ENCODE measurements at regions not wholly inside any gene's neighbourhood (a gene's known extent, or its start where the extent isn't known, plus 50 kb on each side); places are given as distances from the start of the nearest gene placed in this dataset.
"Not testable (repeated sequence)": the region's sequence is repeated elsewhere in the genome, so short reads cannot be mapped to it uniquely, and the experiment has no call there.

- peaks cover 3% of the 10 kb centered on the region; the same call in 1 of the 2 replicates for H3K9me3 ChIP-seq (ENCODE audit: low read length)
- H3K9me2 ChIP-seq (replicated peaks; ENCODE audit: insufficient read depth, low read length): no peaks in the 10 kb centered on the region; the same call in 1 of the 2 replicates
- H3K4me2 ChIP-seq (ENCODE audit: low read depth, low read length, poor library complexity, severe bottlenecking): no peak overlapping the region
- no peak overlapping the region for H3K4me3 ChIP-seq (ENCODE audit: low read length)
- no peaks in the 10 kb centered on the region for H3K4me1 ChIP-seq (ENCODE audit: low read length)
- DNase-seq: no peak
- H3K36me3 ChIP-seq (ENCODE audit: insufficient read depth, low read length): no peaks in the 10 kb centered on the region
- no peaks in the 10 kb centered on the region for H4K20me1 ChIP-seq (ENCODE audit: insufficient read depth, low read depth, low read length)
- H3K79me2 ChIP-seq (ENCODE audit: low read length): no peaks in the 10 kb centered on the region
- H3K9ac ChIP-seq (ENCODE audit: low read length): no peak overlapping the region
- H3K27ac ChIP-seq (ENCODE audit: low read length): no peak overlapping the region
- no peak overlapping the region for H2AFZ ChIP-seq (ENCODE audit: low read length)
- H3K27me3 ChIP-seq (ENCODE audit: low read length): no peaks in the 10 kb centered on the region
Observed at GRCh38 chr1:195733408-195733807, 874.8 kb downstream of the KCNT2 start.

DNA sequence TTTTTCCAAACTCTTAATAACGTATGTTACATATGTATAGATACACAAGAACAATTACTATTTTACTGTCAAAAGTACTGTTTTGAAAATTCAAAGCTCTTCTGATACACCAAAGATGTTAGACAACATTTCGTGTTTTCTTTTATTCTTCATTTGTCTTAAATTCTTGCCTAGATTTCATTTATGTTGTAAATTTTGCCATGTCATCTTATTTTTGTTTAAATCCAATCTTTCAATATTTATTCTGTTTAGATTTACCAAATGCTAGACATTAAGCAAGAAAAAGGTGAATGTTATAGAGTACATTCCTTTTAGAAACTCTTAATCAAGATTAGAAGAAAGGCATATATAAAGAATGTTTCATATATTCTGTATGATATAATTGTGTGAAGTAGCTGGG, 876.9 kb downstream of the KCNT2 start:
- Histone ChIP-seq H3K4me3 (ENCODE audit: low read length) (no peak overlapping the region), H3K4me2 (ENCODE audit: low read depth, low read length, poor library complexity, severe bottlenecking) (no peak overlapping the region), H3K27ac (ENCODE audit: low read length) (no peak overlapping the region), H3K4me1 (ENCODE audit: low read length) (no peaks in the 10 kb centered on the region), H2AFZ (ENCODE audit: low read length) (no peak overlapping the region), H3K27me3 (ENCODE audit: low read length) (no peaks in the 10 kb centered on the region), H3K9me3 (ENCODE audit: low read length) (peaks cover 5% of the 10 kb centered on the region; the same call in 1 of the 2 replicates), H4K20me1 (ENCODE audit: insufficient read depth, low read depth, low read length) (no peaks in the 10 kb centered on the region), H3K9ac (ENCODE audit: low read length) (no peak overlapping the region), H3K79me2 (ENCODE audit: low read length) (no peaks in the 10 kb centered on the region), H3K36me3 (ENCODE audit: insufficient read depth, low read length) (no peaks in the 10 kb centered on the region), H3K9me2 (replicated peaks; ENCODE audit: insufficient read depth, low read length) (no peaks in the 10 kb centered on the region; the same call in 1 of the 2 replicates)
- DNase-seq: no peak

DNA sequence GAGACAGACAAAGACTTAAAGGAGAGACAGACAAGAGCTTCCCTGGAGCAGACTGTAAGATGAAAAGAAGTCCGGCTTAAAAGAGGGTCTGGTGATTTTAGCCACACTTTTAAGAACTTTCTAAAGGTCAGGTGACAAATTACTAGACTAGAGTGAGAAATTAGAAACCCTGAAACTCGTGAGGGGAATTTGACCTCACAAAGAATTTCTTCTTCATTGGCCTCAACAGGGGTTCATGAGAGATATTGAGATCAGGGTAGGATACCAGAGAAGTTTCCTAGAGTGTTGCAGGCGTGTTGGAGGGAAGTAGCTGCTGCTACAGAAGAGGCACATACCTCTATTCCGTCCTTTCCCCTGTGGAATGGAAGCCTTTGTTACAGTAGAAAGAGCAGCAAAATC, 884.4 kb downstream of the KCNT2 start:
- Histone ChIP-seq H2AFZ (ENCODE audit: low read length) (no peak overlapping the region), H3K27ac (ENCODE audit: low read length) (no peak overlapping the region), H3K27me3 (ENCODE audit: low read length) (no peaks in the 10 kb centered on the region), H3K79me2 (ENCODE audit: low read length) (no peaks in the 10 kb centered on the region), H3K4me2 (ENCODE audit: low read depth, low read length, poor library complexity, severe bottlenecking) (no peak overlapping the region), H3K9me2 (replicated peaks; ENCODE audit: insufficient read depth, low read length) (no peaks in the 10 kb centered on the region), H3K4me3 (ENCODE audit: low read length) (no peak overlapping the region), H3K4me1 (ENCODE audit: low read length) (no peaks in the 10 kb centered on the region), H4K20me1 (ENCODE audit: insufficient read depth, low read depth, low read length) (no peaks in the 10 kb centered on the region), H3K9ac (ENCODE audit: low read length) (no peak overlapping the region), H3K9me3 (ENCODE audit: low read length) (peaks cover 3% of the 10 kb centered on the region), H3K36me3 (ENCODE audit: insufficient read depth, low read length) (no peaks in the 10 kb centered on the region)
- no peak for DNase-seq

- not testable (repeated sequence) for H2AFZ ChIP-seq (ENCODE audit: low read length); H3K27ac ChIP-seq (ENCODE audit: low read length); DNase-seq; H3K4me3 ChIP-seq (ENCODE audit: low read length); H3K4me2 ChIP-seq (ENCODE audit: low read depth, low read length, poor library complexity, severe bottlenecking); H3K4me1 ChIP-seq (ENCODE audit: low read length); H3K9me3 ChIP-seq (ENCODE audit: low read length); H3K27me3 ChIP-seq (ENCODE audit: low read length); H3K79me2 ChIP-seq (ENCODE audit: low read length); H4K20me1 ChIP-seq (ENCODE audit: insufficient read depth, low read depth, low read length); H3K36me3 ChIP-seq (ENCODE audit: insufficient read depth, low read length); H3K9ac ChIP-seq (ENCODE audit: low read length); H3K9me2 ChIP-seq (replicated peaks; ENCODE audit: insufficient read depth, low read length)
Observed at GRCh38 chr1:195722852-195723795, 885.1 kb downstream of the KCNT2 start.

DNA sequence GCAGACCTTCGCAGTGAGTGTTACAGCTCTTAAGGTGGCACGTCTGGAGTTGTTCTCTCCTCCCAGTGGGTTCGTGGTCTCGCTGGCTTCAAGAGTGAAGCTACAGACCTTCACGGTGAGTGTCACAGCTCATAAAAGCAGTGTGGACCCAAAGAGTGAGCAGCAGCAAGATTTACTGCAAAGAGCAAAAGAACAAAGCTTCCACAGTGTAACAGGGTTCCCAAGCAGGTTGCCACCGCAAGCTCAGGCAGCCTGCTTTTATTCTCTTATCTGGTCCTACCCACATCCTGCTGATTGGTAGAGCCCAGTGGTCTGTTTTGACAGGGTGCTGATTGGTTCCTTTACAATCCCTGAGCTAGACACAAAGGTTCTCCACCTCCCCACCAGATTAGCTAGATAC, 886.1 kb downstream of the KCNT2 start:
- H3K4me2 ChIP-seq (ENCODE audit: low read depth, low read length, poor library complexity, severe bottlenecking); H2AFZ ChIP-seq (ENCODE audit: low read length); H3K9me3 ChIP-seq (ENCODE audit: low read length): not testable (repeated sequence)

DNA sequence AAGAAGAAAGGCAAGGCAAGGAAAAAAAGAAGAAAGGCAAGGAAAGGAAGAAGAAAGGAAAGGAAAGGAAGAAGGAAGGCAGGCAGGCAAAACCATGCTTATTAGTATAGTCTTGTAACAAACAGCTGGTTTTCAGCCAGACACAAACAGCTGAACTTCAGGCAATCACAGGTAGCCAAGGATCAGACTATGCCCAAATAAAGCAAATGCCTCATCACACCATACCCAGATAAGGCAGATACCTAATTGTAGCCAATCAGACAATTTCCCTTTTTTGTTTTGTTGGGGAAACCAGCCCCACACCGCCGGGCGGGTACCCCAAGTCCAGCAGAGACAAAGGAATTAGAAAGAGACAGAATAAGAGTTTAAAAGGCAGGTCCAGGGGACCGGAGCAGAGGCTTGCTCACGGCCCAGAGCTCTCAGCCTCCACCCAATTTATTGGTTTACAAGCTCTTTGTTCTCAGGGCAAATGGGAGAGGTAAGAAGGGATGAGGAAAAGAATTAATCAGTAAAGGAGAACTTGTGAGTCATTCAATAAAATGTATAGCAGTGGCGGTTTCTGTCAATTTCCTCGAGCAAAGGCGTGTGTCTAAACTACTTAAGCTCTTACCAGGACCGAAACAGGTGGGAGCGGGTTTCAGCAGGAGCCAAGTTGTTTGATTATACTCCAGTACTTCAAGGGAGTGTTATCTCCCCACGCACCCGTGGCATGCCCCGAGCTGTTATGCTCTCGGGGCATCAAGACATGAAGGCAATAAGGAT, 886.8 kb downstream of the KCNT2 start:
- no peaks in the 10 kb centered on the region for H3K36me3 ChIP-seq (ENCODE audit: insufficient read depth, low read length)
- H3K4me1 ChIP-seq (ENCODE audit: low read length): no peaks in the 10 kb centered on the region
- DNase-seq: no peak
- no peak overlapping the region for H3K4me2 ChIP-seq (ENCODE audit: low read depth, low read length, poor library complexity, severe bottlenecking)
- no peak overlapping the region for H3K9ac ChIP-seq (ENCODE audit: low read length)
- no peak overlapping the region for H2AFZ ChIP-seq (ENCODE audit: low read length)
- H3K27ac ChIP-seq (ENCODE audit: low read length): no peak overlapping the region
- H3K4me3 ChIP-seq (ENCODE audit: low read length): no peak overlapping the region
- no peaks in the 10 kb centered on the region for H4K20me1 ChIP-seq (ENCODE audit: insufficient read depth, low read depth, low read length)
- H3K9me2 ChIP-seq (replicated peaks; ENCODE audit: insufficient read depth, low read length): no peaks in the 10 kb centered on the region
- H3K27me3 ChIP-seq (ENCODE audit: low read length): no peaks in the 10 kb centered on the region
- H3K79me2 ChIP-seq (ENCODE audit: low read length): no peaks in the 10 kb centered on the region
- H3K9me3 ChIP-seq (ENCODE audit: low read length): no peaks in the 10 kb centered on the region; the same call in 1 of the 2 replicates

More for the DNA sequence above, 886.1 kb downstream of the KCNT2 start:
- not testable (repeated sequence) for H4K20me1 ChIP-seq (ENCODE audit: insufficient read depth, low read depth, low read length); H3K79me2 ChIP-seq (ENCODE audit: low read length); H3K27ac ChIP-seq (ENCODE audit: low read length); H3K4me3 ChIP-seq (ENCODE audit: low read length); H3K9me2 ChIP-seq (replicated peaks; ENCODE audit: insufficient read depth, low read length); DNase-seq; H3K4me1 ChIP-seq (ENCODE audit: low read length); H3K36me3 ChIP-seq (ENCODE audit: insufficient read depth, low read length); H3K9ac ChIP-seq (ENCODE audit: low read length); H3K27me3 ChIP-seq (ENCODE audit: low read length)

DNA sequence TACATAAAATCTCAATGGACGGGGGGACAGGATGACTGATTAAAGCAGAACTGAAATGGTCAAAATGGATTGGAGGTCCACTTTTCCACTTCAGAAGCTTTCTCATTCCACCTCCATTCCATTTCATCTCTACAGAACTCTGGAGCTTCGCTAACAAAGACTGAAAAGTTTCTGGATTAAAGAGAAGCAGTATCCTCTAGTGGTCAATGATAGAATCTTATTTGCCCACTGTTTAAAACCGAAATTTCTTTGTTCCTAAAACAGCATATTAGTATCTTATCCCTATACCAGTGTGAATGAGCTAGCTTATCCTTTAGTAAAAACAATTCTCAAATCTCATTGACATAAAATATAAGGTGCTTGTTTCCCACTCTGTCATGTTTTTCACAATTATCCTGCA, 890.6 kb downstream of the KCNT2 start:
- no peak overlapping the region for H3K4me2 ChIP-seq (ENCODE audit: low read depth, low read length, poor library complexity, severe bottlenecking)

DNA sequence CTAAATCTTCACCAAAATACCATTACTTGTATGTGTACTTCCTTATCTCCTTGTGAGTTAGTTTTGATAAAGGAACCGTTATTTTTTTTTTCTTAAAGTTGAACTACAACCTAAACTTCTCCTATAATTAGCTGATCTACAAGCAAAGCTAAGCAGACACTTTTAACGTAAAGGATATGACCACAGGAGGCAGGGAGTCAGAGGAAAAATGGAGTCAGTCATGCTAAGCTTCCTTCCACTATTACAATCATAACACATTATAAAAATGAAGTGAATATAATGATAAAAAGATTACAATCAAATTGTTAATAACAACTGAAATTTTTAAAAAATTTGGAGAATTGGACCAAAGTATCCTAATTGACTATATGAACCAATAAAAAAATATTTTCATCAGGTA, 892.6 kb downstream of the KCNT2 start:
- no peak for DNase-seq
- Histone ChIP-seq H3K9me2 (replicated peaks; ENCODE audit: insufficient read depth, low read length) (no peaks in the 10 kb centered on the region), H3K9ac (ENCODE audit: low read length) (no peak overlapping the region), H4K20me1 (ENCODE audit: insufficient read depth, low read depth, low read length) (no peaks in the 10 kb centered on the region), H3K4me2 (ENCODE audit: low read depth, low read length, poor library complexity, severe bottlenecking) (no peak overlapping the region), H3K27ac (ENCODE audit: low read length) (no peak overlapping the region), H3K4me1 (ENCODE audit: low read length) (no peaks in the 10 kb centered on the region), H3K4me3 (ENCODE audit: low read length) (no peak overlapping the region), H3K9me3 (ENCODE audit: low read length) (peaks cover 5% of the 10 kb centered on the region; the same call in 1 of the 2 replicates), H3K27me3 (ENCODE audit: low read length) (no peaks in the 10 kb centered on the region), H3K36me3 (ENCODE audit: insufficient read depth, low read length) (no peaks in the 10 kb centered on the region), H2AFZ (ENCODE audit: low read length) (no peak overlapping the region), H3K79me2 (ENCODE audit: low read length) (no peaks in the 10 kb centered on the region)

More for the DNA sequence above, 890.6 kb downstream of the KCNT2 start:
- Histone ChIP-seq H3K27me3 (ENCODE audit: low read length) (no peaks in the 10 kb centered on the region), H3K27ac (ENCODE audit: low read length) (no peak overlapping the region), H3K9me3 (ENCODE audit: low read length) (no peaks in the 10 kb centered on the region), H3K9ac (ENCODE audit: low read length) (no peak overlapping the region), H3K4me1 (ENCODE audit: low read length) (no peaks in the 10 kb centered on the region), H3K36me3 (ENCODE audit: insufficient read depth, low read length) (no peaks in the 10 kb centered on the region), H3K9me2 (replicated peaks; ENCODE audit: insufficient read depth, low read length) (no peaks in the 10 kb centered on the region), H2AFZ (ENCODE audit: low read length) (no peak overlapping the region), H3K4me3 (ENCODE audit: low read length) (no peak overlapping the region), H4K20me1 (ENCODE audit: insufficient read depth, low read depth, low read length) (no peaks in the 10 kb centered on the region), H3K79me2 (ENCODE audit: low read length) (no peaks in the 10 kb centered on the region)
- DNase-seq: no peak

Data from Karpas-422 (cell line).